ENCODE measurements at regions not wholly inside any gene's neighbourhood (a gene's known extent, or its start where the extent isn't known, plus 50 kb on each side); places are given as distances from the start of the nearest gene placed in this dataset.

- no peak overlapping the region for H3K27ac Mint-ChIP-seq (ENCODE audit: low read depth, unreplicated experiment)
- peaks cover 39% of the 10 kb centered on the region for H3K4me1 Mint-ChIP-seq (ENCODE audit: insufficient read depth, unreplicated experiment)
- no TSS peak for BruUV-seq (replicated peaks)
- CTCF ChIA-PET = interaction anchor here (0.7 kb wide), 1 partner anchor 134 kb away, joined by 4 read pairs; no protein-coding TSS in a partner anchor
- intact Hi-C loops (cut with micrococcal nuclease) = loop anchor here (2.0 to 5.0 kb wide), 2 partner anchors 35 to 109 kb away; no protein-coding TSS in a partner anchor
- no peaks in the 10 kb centered on the region for H3K9me3 Mint-ChIP-seq (ENCODE audit: unreplicated experiment)
- peaks cover 3% of the 10 kb centered on the region for H3K27me3 Mint-ChIP-seq (ENCODE audit: insufficient read depth, unreplicated experiment)
- DNase-seq (ENCODE audit: unreplicated experiment) = no peak
- POLR2A ChIA-PET = interaction anchor here (0.9 kb wide), 1 partner anchor 141 kb away, joined by 3 read pairs; no protein-coding TSS in a partner anchor
- no peak overlapping the region for H3K4me3 Mint-ChIP-seq (ENCODE audit: unreplicated experiment)
- H3K36me3 Mint-ChIP-seq (ENCODE audit: insufficient read depth, unreplicated experiment) = no peaks in the 10 kb centered on the region
- no peak for TF ChIP-seq CTCF (IDR thresholded peaks at IDR 0.05; ENCODE audit: unreplicated experiment)
These were observed 70.8 kb upstream of the XPA start for GRCh38 chr9:97767891-97768290.

GRCh38 chr9:97768746-97769145, 71.6 kb upstream of the XPA start:
- Mint-ChIP-seq H3K27ac (ENCODE audit: low read depth, unreplicated experiment) (no peak overlapping the region), H3K4me1 (ENCODE audit: insufficient read depth, unreplicated experiment) (peaks cover 47% of the 10 kb centered on the region), H3K9me3 (ENCODE audit: unreplicated experiment) (no peaks in the 10 kb centered on the region), H3K36me3 (ENCODE audit: insufficient read depth, unreplicated experiment) (no peaks in the 10 kb centered on the region), H3K4me3 (ENCODE audit: unreplicated experiment) (no peak overlapping the region), H3K27me3 (ENCODE audit: insufficient read depth, unreplicated experiment) (no peaks in the 10 kb centered on the region)
- POLR2A ChIA-PET = interaction anchor here (0.9 kb wide), 2 partner anchors 35 to 140 kb away, joined by 3 to 6 read pairs; no protein-coding TSS in a partner anchor
- BruUV-seq (replicated peaks) = no TSS peak
- CTCF ChIA-PET = interaction anchor here (1.2 kb wide), 1 partner anchor 133 kb away, joined by 4 read pairs; no protein-coding TSS in a partner anchor
- no peak for DNase-seq (ENCODE audit: unreplicated experiment)
- TF ChIP-seq CTCF (IDR thresholded peaks at IDR 0.05; ENCODE audit: unreplicated experiment) = no peak
- intact Hi-C loops (cut with micrococcal nuclease) = loop anchor here (5.0 kb wide), 1 partner anchor 109 kb away; no protein-coding TSS in a partner anchor

DNA sequence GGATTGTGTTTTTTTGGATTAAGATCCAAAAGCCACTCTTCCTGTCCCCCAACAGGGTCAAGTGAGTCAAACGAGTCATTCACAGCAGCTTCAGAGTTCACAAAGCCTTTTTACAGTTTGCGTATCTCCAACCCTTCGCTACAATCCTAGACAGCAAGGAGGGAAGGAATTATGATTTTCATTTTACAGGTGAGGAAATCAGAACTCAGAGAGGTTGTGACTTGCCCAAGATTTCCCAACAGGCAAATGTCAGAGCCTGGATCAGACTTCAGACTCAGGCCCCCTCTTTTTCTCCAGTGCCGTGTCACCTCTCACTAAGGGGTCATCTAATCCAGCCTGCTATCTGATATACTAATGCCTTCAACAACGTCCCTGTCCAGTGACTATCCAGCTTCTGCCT, 72.1 kb upstream of the XPA start:
- Mint-ChIP-seq H3K27ac (ENCODE audit: low read depth, unreplicated experiment) (no peak overlapping the region), H3K36me3 (ENCODE audit: insufficient read depth, unreplicated experiment) (no peaks in the 10 kb centered on the region), H3K4me3 (ENCODE audit: unreplicated experiment) (no peak overlapping the region), H3K9me3 (ENCODE audit: unreplicated experiment) (no peaks in the 10 kb centered on the region), H3K27me3 (ENCODE audit: insufficient read depth, unreplicated experiment) (no peaks in the 10 kb centered on the region), H3K4me1 (ENCODE audit: insufficient read depth, unreplicated experiment) (peaks cover 51% of the 10 kb centered on the region)
- intact Hi-C loops (cut with micrococcal nuclease) = loop anchor here (5.0 kb wide), 1 partner anchor 108 kb away; no protein-coding TSS in a partner anchor
- no peak for TF ChIP-seq CTCF (IDR thresholded peaks at IDR 0.05; ENCODE audit: unreplicated experiment)
- DNase-seq (ENCODE audit: unreplicated experiment) = no peak
- ChIA-PET CTCF (interaction anchor here (0.6 to 1.2 kb wide), 2 partner anchors 33 to 132 kb away, joined by 4 read pairs; no protein-coding TSS in a partner anchor), POLR2A (interaction anchor here (0.9 kb wide), 1 partner anchor 34 kb away, joined by 6 read pairs; no protein-coding TSS in a partner anchor)
- no TSS peak for BruUV-seq (replicated peaks)

DNA sequence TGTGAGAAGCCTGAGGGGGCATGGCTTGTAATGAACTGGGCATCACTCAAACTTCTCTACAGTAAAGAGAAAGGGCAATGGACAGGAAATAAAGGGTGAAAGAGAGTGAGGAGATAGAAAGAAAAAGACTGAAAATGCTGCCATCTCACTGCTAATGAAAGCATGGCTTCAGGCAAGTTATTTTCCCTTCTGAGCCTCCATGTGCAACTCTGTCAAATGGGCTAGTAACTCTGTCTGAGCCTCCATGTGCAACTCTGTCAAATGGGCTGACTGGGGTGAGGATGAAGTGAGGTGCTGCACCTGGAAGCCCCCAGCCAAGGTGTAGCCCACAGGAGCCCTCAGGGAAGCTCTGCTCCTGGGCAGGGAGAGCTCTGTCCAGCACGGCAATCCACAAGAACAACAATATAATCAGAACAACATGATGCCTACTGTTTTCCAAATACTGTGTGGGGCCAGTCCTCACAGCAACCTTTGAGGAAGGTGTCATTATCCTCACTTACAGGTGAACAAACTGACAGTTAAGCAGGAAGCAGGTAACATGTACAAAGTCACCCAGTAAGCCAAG, 73.8 kb upstream of the XPA start:
- TF ChIP-seq CTCF (IDR thresholded peaks at IDR 0.05; ENCODE audit: unreplicated experiment) = no peak
- H3K4me1 Mint-ChIP-seq (ENCODE audit: insufficient read depth, unreplicated experiment) = peaks cover 48% of the 10 kb centered on the region
- H3K27me3 Mint-ChIP-seq (ENCODE audit: insufficient read depth, unreplicated experiment) = no peaks in the 10 kb centered on the region
- DNase-seq (ENCODE audit: unreplicated experiment) = no peak
- no peaks in the 10 kb centered on the region for H3K9me3 Mint-ChIP-seq (ENCODE audit: unreplicated experiment)
- H3K36me3 Mint-ChIP-seq (ENCODE audit: insufficient read depth, unreplicated experiment) = no peaks in the 10 kb centered on the region
- no peak overlapping the region for H3K4me3 Mint-ChIP-seq (ENCODE audit: unreplicated experiment)
- no TSS peak for BruUV-seq (replicated peaks)
- CTCF ChIA-PET = no interaction called here
- POLR2A ChIA-PET = interaction anchor here (0.6 kb wide), 1 partner anchor 74 kb away, joined by 3 read pairs; no protein-coding TSS in a partner anchor
- no peak overlapping the region for H3K27ac Mint-ChIP-seq (ENCODE audit: low read depth, unreplicated experiment)
- intact Hi-C loops (cut with micrococcal nuclease) = no loop called here

All from MCF 10A (cell line).